ENCODE measurements at regions not wholly inside any gene's neighbourhood (a gene's known extent, or its start where the extent isn't known, plus 50 kb on each side); places are given as distances from the start of the nearest gene placed in this dataset.

DNA sequence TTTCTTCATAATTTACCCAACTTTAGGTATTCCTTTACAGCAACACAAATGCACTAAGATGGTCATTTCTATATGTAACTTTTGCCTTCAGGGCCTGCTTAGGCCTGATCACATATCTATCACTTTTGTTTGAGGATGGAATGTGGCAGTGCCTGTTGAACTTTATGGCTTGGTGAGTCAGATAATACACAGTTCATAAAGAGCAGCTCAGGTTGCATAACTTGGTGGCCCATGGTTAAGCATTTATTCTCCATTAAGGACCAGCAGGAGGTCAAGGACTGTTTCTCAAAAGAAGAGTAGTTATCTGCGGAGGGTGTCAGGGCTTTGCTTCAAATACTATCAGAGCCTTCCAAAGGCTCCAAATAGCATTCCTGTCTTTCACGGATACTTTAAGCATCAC is 124.1 kb upstream of the PDHA2 start:
- H3K27ac Mint-ChIP-seq: no peak overlapping the region
- no peaks in the 10 kb centered on the region for H3K27me3 Mint-ChIP-seq
- H3K9me3 Mint-ChIP-seq: peaks cover 2% of the 10 kb centered on the region
- H3K4me3 Mint-ChIP-seq: no peak overlapping the region
- CTCF ChIA-PET: no interaction called here
- no peak for DNase-seq
- H3K4me1 Mint-ChIP-seq: no peaks in the 10 kb centered on the region
- no peaks in the 10 kb centered on the region for H3K36me3 Mint-ChIP-seq (ENCODE audit: low read depth)
- POLR2A ChIA-PET: no interaction called here

DNA sequence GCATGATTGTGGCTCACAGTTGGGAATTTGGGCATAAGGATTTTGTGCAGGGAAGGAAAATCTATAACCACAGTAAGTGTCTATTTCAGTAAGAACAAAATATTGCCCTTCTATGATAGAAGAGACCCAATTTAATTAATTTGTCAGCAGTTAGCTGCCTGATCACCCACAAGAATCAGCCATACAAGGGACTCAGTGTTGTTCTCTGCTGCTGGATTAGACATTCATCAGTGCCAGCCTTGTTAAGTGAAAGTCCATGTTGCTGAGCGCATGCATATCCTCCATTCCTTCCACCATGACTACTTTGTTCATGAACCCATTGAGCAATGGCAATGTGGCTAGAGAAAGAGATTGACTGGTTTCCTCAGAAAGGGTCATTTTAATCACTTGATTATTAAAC is 125.3 kb upstream of the PDHA2 start:
- ChIA-PET CTCF (no interaction called here), POLR2A (no interaction called here)
- no peaks in the 10 kb centered on the region for H3K4me1 Mint-ChIP-seq
- H3K9me3 Mint-ChIP-seq: peaks cover 2% of the 10 kb centered on the region
- no peaks in the 10 kb centered on the region for H3K27me3 Mint-ChIP-seq
- H3K4me3 Mint-ChIP-seq: no peak overlapping the region
- no peak for DNase-seq
- no peak overlapping the region for H3K27ac Mint-ChIP-seq
- no peaks in the 10 kb centered on the region for H3K36me3 Mint-ChIP-seq (ENCODE audit: low read depth)

DNA sequence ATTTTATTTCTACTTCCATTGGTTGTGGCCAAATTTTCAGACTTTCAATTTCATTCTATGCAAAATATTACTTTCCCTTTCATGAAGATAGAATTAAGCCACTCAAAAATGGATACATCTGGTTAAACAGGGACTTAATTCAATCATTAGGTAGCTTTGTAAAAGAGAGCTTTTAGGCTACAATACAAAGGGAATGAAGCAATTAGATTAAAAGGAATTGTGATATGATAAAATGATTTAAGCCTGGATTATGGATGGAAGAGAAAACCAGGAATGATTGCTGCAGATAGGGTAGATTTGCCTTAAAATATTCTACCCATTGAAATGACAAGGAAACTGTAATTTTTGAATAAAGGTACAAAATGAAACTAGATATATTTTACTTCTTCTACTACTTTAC is 134.6 kb upstream of the PDHA2 start:
- no peak overlapping the region for H3K4me3 Mint-ChIP-seq
- no peaks in the 10 kb centered on the region for H3K4me1 Mint-ChIP-seq
- DNase-seq: no peak
- no peaks in the 10 kb centered on the region for H3K9me3 Mint-ChIP-seq
- ChIA-PET POLR2A (no interaction called here), CTCF (no interaction called here)
- no peaks in the 10 kb centered on the region for H3K27me3 Mint-ChIP-seq
- H3K36me3 Mint-ChIP-seq (ENCODE audit: low read depth): no peaks in the 10 kb centered on the region
- H3K27ac Mint-ChIP-seq: no peak overlapping the region

DNA sequence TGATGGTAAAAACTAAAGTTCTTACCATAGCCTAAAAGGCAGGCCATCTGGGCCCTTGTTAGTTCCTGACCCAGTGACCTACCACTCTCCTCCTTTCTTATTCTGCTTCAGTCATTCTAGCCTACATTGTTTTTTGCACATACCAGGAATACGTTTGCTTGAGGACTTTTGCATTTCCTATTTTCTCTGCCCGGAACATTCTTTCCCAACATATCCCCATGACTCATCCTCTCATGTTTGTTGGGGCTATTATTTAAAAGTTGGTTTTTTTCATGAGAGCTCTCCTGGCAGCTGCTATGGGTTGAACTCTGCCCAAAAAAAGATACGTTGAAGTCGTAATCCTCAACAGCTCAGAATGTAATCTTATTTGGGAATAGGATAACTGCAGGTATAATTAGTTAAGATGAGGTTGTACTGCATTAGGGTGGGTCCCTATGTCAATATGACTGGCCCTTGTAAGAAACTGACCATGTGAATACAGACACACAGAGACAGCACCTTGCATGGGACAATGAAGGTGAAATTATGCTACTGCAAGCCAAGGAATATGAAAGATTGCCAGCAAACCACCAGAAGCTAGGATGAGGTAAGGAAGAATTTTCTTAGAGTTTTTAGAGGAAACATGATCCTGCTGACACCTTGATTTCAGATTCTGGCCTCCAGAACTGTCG is 138.3 kb upstream of the PDHA2 start:
- Mint-ChIP-seq H3K27me3 (no peaks in the 10 kb centered on the region), H3K9me3 (no peaks in the 10 kb centered on the region), H3K4me3 (no peak overlapping the region), H3K4me1 (no peaks in the 10 kb centered on the region), H3K27ac (no peak overlapping the region), H3K36me3 (ENCODE audit: low read depth) (no peaks in the 10 kb centered on the region)
- no peak for DNase-seq
- ChIA-PET CTCF (interaction anchor here (0.6 kb wide), 2 partner anchors 663 to 684 kb away, joined by 3 read pairs; no protein-coding TSS in a partner anchor), POLR2A (no interaction called here)

DNA sequence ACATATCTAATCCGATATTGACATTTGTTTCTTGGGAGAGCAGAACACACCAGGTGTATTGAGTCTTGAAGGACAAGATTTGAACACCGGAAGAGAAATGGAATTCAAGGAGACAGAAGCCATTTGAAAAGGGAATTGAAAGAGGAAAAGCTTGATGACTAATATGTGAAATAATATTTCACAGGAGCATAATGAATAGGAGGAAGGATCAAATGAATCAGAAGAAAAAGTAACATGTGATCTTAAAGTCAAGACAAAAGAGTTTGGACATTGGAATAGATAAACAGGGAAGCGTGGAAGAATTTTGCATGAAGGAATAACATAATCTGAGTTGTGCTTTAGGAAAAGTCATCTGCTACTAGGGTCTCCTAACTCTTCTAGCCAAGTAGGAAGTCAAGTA is 145.5 kb upstream of the PDHA2 start:
- Mint-ChIP-seq H3K27ac (no peak overlapping the region), H3K27me3 (no peaks in the 10 kb centered on the region), H3K36me3 (ENCODE audit: low read depth) (no peaks in the 10 kb centered on the region), H3K4me3 (no peak overlapping the region), H3K4me1 (no peaks in the 10 kb centered on the region), H3K9me3 (no peaks in the 10 kb centered on the region)
- POLR2A ChIA-PET: no interaction called here
- CTCF ChIA-PET: no interaction called here
- DNase-seq: no peak

DNA sequence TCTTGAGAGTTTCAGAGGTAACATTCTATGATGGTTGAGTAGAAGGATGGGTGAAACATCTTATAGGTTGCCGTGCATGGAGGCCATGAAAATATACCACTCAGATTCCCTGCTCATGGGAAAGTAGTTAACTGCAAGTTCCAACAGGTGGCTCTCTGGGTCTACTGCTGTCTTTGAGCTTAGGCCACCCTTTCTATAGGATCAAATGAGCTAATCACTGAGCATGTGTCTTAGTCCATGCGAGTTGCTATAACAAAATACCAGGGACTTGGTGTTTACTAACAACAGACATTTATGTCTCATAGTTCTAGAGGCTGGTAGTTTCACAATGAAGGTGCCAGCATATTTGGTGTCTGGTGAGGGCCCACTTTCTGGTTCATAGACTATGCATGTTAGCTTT is 144.8 kb upstream of the UNC5C start:
- Mint-ChIP-seq H3K27ac (no peak overlapping the region), H3K4me3 (no peak overlapping the region), H3K36me3 (ENCODE audit: low read depth) (no peaks in the 10 kb centered on the region), H3K9me3 (no peaks in the 10 kb centered on the region), H3K27me3 (no peaks in the 10 kb centered on the region), H3K4me1 (no peaks in the 10 kb centered on the region)
- CTCF ChIA-PET: no interaction called here
- no peak for DNase-seq
- POLR2A ChIA-PET: no interaction called here

DNA sequence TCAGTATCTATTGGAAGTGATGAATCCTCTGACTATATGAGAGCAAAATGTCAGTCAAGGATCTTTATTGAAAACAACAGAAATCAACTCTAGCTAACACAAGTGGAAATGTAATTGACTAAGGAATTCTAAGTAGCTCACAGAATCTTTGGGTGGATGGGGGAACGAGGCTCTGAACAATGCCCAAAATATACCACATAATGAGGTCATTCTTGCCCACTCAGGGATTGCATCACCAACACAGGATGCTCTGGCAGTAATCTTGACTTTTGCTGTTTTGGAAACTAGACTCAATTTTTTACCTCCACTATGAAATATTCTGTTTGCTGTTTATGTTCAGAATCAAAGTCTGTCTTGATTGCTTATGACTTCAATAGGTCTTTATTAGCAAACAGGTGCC is 127.4 kb upstream of the UNC5C start:
- no peak overlapping the region for H3K4me3 Mint-ChIP-seq
- peaks cover 3% of the 10 kb centered on the region for H3K9me3 Mint-ChIP-seq
- ChIA-PET CTCF (no interaction called here), POLR2A (no interaction called here)
- H3K4me1 Mint-ChIP-seq: no peaks in the 10 kb centered on the region
- no peak for DNase-seq
- no peaks in the 10 kb centered on the region for H3K27me3 Mint-ChIP-seq
- H3K27ac Mint-ChIP-seq: no peak overlapping the region
- H3K36me3 Mint-ChIP-seq (ENCODE audit: low read depth): no peaks in the 10 kb centered on the region

DNA sequence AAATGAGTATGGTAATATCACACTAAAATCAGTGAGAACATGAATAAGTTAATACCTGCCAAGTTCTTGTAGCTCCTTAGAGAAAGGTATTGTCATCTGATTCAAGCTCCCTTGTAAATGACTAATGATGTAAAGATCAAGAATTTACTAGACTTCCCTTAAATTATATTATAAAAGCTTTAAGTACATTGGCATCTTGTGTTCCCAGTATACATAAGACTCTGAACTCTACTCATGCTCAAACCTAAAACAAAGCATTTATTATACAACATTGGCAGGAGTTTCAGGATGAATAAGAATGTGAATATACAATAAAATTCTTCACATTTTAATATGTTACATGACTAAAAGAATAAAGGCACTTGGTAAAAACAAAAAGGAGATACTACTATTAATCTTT is 126.8 kb upstream of the UNC5C start:
- peaks cover 3% of the 10 kb centered on the region for H3K9me3 Mint-ChIP-seq
- POLR2A ChIA-PET: no interaction called here
- no peaks in the 10 kb centered on the region for H3K4me1 Mint-ChIP-seq
- no peak overlapping the region for H3K27ac Mint-ChIP-seq
- CTCF ChIA-PET: no interaction called here
- DNase-seq: no peak
- H3K4me3 Mint-ChIP-seq: no peak overlapping the region
- H3K27me3 Mint-ChIP-seq: no peaks in the 10 kb centered on the region
- H3K36me3 Mint-ChIP-seq (ENCODE audit: low read depth): no peaks in the 10 kb centered on the region

DNA sequence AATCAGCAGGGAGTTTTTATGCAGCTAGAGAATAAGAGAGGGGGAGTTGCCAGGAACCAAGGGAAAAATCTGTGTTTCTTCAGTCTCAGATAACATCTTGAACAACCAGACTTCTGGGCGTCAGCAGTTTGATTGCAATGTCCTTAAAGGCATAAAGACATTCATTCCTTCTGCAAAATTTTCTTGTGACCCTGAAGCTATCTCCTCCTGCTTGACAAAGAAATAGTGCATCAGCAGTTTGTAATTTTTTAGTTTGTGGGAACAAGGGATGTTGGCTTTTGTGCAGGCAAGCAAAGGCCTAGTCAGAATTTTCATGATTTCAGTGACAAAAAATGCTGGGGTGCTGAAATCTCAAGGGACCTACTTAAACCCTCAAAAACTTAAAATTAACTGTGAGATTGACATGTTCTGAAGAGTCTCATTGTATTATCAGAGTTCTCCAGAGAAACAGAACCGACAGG is 125.8 kb upstream of the UNC5C start:
- no peaks in the 10 kb centered on the region for H3K36me3 Mint-ChIP-seq (ENCODE audit: low read depth)
- no peak for DNase-seq
- ChIA-PET CTCF (no interaction called here), POLR2A (no interaction called here)
- no peak overlapping the region for H3K27ac Mint-ChIP-seq
- no peaks in the 10 kb centered on the region for H3K4me1 Mint-ChIP-seq
- no peaks in the 10 kb centered on the region for H3K27me3 Mint-ChIP-seq
- no peak overlapping the region for H3K4me3 Mint-ChIP-seq
- H3K9me3 Mint-ChIP-seq: peaks cover 3% of the 10 kb centered on the region

DNA sequence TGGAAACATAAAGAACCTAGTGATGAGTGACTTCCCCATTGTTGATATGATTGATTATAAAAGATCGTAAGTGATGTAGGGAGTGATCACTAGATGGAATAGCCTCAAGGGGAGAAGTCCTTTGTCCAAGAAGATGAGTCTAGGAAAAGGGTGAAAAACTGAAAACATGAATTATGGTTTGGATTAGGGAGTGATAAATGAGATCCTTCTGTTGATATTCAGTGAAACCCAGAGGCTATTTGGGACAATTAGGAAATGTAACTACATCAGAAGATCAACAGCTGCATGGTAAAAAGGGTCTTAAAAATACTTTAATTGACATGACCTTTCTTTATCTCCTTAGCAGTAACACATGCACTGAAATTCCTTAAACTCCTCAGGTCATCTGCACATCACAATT is 124.0 kb upstream of the UNC5C start:
- no peak overlapping the region for H3K4me3 Mint-ChIP-seq
- peaks cover 3% of the 10 kb centered on the region for H3K9me3 Mint-ChIP-seq
- no peaks in the 10 kb centered on the region for H3K4me1 Mint-ChIP-seq
- ChIA-PET POLR2A (no interaction called here), CTCF (no interaction called here)
- no peaks in the 10 kb centered on the region for H3K27me3 Mint-ChIP-seq
- DNase-seq: no peak
- no peak overlapping the region for H3K27ac Mint-ChIP-seq
- no peaks in the 10 kb centered on the region for H3K36me3 Mint-ChIP-seq (ENCODE audit: low read depth)

DNA sequence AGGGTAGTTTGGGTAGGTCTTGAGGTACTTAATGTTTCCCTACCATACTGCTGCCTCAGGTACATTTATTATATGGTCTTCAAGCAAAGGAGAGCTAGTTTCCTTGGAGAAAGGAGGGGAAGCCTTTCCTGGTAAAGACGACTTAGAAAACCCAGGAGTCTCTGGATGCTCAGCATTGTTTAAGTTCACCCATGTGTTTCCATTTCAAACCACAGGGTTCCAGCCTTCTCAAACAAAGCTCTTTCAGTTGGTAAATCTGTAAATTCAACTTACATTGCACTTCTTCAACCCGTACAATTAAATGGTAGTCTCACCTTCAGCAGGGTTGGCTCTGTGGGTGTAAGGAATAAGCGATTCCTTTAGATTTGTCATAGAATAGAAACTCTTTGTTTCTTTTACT is 111.9 kb upstream of the UNC5C start:
- DNase-seq: no peak
- Mint-ChIP-seq H3K27me3 (no peaks in the 10 kb centered on the region), H3K27ac (no peak overlapping the region), H3K4me3 (no peak overlapping the region), H3K36me3 (ENCODE audit: low read depth) (no peaks in the 10 kb centered on the region), H3K4me1 (no peaks in the 10 kb centered on the region), H3K9me3 (peaks cover 4% of the 10 kb centered on the region)
- CTCF ChIA-PET: no interaction called here
- POLR2A ChIA-PET: no interaction called here

DNA sequence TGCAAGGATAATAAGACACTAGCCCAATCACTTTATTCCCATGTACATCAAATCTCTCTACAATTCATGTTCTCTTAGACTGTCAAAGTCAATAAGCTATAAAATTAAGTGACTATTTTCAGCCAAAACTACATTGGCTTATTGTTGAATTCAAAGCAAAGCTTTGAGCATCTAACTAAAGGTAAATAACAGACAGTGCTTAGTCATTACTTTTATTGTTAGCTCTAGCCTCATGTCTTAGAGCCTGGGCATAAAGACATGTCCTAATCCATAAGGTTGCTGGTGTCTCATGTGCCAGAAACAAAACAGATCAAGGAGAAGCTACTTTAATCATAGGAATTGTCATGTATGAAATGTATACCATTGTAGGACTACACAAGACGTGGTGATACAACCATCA is 103.1 kb upstream of the UNC5C start:
- no peaks in the 10 kb centered on the region for H3K27me3 Mint-ChIP-seq
- no peaks in the 10 kb centered on the region for H3K4me1 Mint-ChIP-seq
- POLR2A ChIA-PET: no interaction called here
- no peaks in the 10 kb centered on the region for H3K36me3 Mint-ChIP-seq (ENCODE audit: low read depth)
- no peak overlapping the region for H3K4me3 Mint-ChIP-seq
- CTCF ChIA-PET: no interaction called here
- no peak for DNase-seq
- H3K9me3 Mint-ChIP-seq: peaks cover 10% of the 10 kb centered on the region
- H3K27ac Mint-ChIP-seq: no peak overlapping the region

DNA sequence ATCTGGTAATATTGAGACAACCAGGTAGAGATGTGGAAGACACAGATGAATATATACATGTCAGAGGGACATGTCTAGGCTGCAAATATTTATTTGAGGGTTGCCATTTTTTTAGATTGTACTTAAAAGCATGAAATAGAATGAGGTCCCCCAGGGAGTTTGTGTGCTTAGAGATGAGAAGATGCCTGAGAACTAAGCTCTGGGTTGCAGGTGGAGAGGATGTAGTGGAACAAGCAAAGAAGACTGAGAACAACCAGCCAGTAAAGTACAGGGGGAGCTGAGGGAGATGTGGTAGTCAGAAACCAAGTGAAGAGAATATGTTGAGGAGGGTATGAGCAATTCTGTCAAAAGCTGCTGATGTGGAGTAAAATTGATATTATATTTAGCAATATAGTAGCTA is 95.6 kb upstream of the UNC5C start:
- ChIA-PET CTCF (no interaction called here), POLR2A (no interaction called here)
- Mint-ChIP-seq H3K27me3 (no peaks in the 10 kb centered on the region), H3K36me3 (ENCODE audit: low read depth) (no peaks in the 10 kb centered on the region), H3K4me3 (no peak overlapping the region), H3K27ac (no peak overlapping the region), H3K9me3 (no peaks in the 10 kb centered on the region), H3K4me1 (no peaks in the 10 kb centered on the region)
- DNase-seq: no peak

DNA sequence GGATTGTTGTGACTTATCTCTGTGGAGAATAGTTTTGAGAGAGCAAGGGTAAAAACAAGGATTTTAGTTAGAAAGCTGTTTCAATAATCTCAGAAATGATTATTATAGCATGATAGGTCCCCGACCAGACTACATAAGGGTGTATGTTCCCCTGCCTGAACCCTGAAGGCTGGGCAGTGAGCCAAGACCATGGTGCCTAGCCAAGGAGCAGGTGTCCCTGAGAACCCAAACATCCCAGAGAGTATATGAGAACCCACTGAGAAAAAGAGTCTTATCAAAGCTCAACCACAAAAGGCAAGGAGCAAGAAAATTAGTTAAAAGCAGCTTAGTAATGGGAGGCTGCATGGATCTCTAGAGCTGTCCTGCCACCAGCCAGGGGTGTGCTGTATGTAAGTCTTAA is 94.9 kb upstream of the UNC5C start:
- no peak for DNase-seq
- H3K4me3 Mint-ChIP-seq: no peak overlapping the region
- no peak overlapping the region for H3K27ac Mint-ChIP-seq
- H3K27me3 Mint-ChIP-seq: no peaks in the 10 kb centered on the region
- peaks cover 4% of the 10 kb centered on the region for H3K4me1 Mint-ChIP-seq
- H3K9me3 Mint-ChIP-seq: no peaks in the 10 kb centered on the region
- CTCF ChIA-PET: no interaction called here
- H3K36me3 Mint-ChIP-seq (ENCODE audit: low read depth): no peaks in the 10 kb centered on the region
- POLR2A ChIA-PET: no interaction called here

DNA sequence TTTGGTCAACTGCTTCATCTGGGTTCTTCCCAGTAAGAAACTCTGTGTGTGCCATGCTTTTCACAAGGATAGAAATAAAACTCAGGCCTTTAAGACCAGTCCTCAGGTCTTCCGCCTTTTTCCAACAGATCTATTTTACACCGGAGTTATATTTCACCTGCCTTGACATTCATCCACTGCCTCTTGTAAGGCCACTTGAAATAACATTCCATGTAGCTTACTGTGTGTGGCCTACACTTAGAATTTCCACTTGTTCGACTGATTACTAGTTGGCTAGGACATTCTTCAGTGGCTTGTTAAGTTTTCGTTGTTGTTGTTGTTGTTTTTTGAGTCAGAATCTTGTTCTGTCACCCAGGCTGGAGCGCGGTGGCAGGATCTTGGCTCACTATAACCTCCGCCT is 92.8 kb upstream of the UNC5C start:
- H3K9me3 Mint-ChIP-seq: no peaks in the 10 kb centered on the region

More for the DNA sequence above, 92.8 kb upstream of the UNC5C start:
- H3K27me3 Mint-ChIP-seq: no peaks in the 10 kb centered on the region
- H3K4me3 Mint-ChIP-seq: no peak overlapping the region
- H3K36me3 Mint-ChIP-seq (ENCODE audit: low read depth): no peaks in the 10 kb centered on the region
- no peak overlapping the region for H3K27ac Mint-ChIP-seq
- ChIA-PET POLR2A (no interaction called here), CTCF (no interaction called here)
- DNase-seq: no peak
- peaks cover 6% of the 10 kb centered on the region for H3K4me1 Mint-ChIP-seq
